HEK293 (cell line): ENCODE measurements at regions not wholly inside any gene's neighbourhood (a gene's known extent, or its start where the extent isn't known, plus 50 kb on each side); places are given as distances from the start of the nearest gene placed in this dataset.
"Not testable (repeated sequence)": the region's sequence is repeated elsewhere in the genome, so short reads cannot be mapped to it uniquely, and the experiment has no call there.

Experiments
- CTCF ChIA-PET: fragments of 350-600 bp; formaldehyde crosslinking; extraction: SDS; loops from one replicate; lab custom pipeline; 2021; ENCODE audit warnings: antibody characterized with exemption; lab: Yijun Ruan, JAX
- POLR2A ChIA-PET: fragments of 300-600 bp; formaldehyde crosslinking; extraction: SDS; loops from one replicate; lab custom pipeline; 2020; ENCODE audit warnings: antibody characterized with exemption, inconsistent platforms; lab: Yijun Ruan, JAX
- H3K27ac ChIP-seq: fragments of 200-500 bp; sonication (Bioruptor generic); 2 replicates; pipeline ENCODE4 v1.5.1; 2014; ENCODE audit warnings: low read depth, low read length, control low read depth, inconsistent platforms; ENCODE audit errors: extremely low read depth
- H3K36me3 ChIP-seq, 2 experiments: fragments of 200-500 bp in 1 of 2; sonication (Bioruptor generic) in 1 of 2; 1 replicate in 1 of 2; 2 replicates in 1 of 2; pipeline ENCODE4 v1.5.1; 2014 to 2017; ENCODE audit warnings: inconsistent platforms in 2 of 2, low read length in 2 of 2; ENCODE audit not compliant: control insufficient read depth in 2 of 2, insufficient read depth in 1 of 2
- H3K4me1 ChIP-seq: fragments of 200-500 bp; sonication (Bioruptor generic); 2 replicates; pipeline ENCODE4 v1.5.1; 2014; ENCODE audit warnings: mild to moderate bottlenecking, low read length, inconsistent platforms; ENCODE audit not compliant: control insufficient read depth, insufficient read depth
- H3K4me3 ChIP-seq: 2 replicates; pipeline ENCODE4 v1.5.1; 2011; ENCODE audit warnings: low read depth, mild to moderate bottlenecking, control low read depth, low read length, moderate library complexity
- H3K9me3 ChIP-seq: fragments of 200-500 bp; sonication (Bioruptor generic); 2 replicates; pipeline ENCODE4 v1.5.1; 2014; ENCODE audit warnings: low read depth, low read length, inconsistent platforms; ENCODE audit not compliant: control insufficient read depth, insufficient read depth
- EGR2 ChIP-seq: fragments of 450-650 bp; formaldehyde crosslinking; IDR thresholded peaks from 2 replicates; pipeline ENCODE4 v1.5.1; 2016; ENCODE audit warnings: low read depth, missing biosample characterization, missing genetic modification characterization
- GLIS1 ChIP-seq: fragments of 450-650 bp; formaldehyde crosslinking; IDR thresholded peaks from 2 replicates; pipeline ENCODE4 v1.5.1; 2016; ENCODE audit warnings: missing biosample characterization, missing genetic modification characterization
- GLIS2 ChIP-seq: fragments of 450-650 bp; formaldehyde crosslinking; IDR thresholded peaks from 2 replicates; pipeline ENCODE4 v1.5.1; 2016; ENCODE audit warnings: missing biosample characterization, missing genetic modification characterization
- KLF8 ChIP-seq: fragments of 450-650 bp; formaldehyde crosslinking; IDR thresholded peaks from 2 replicates; pipeline ENCODE4 v1.5.1; 2016; ENCODE audit warnings: missing biosample characterization, missing genetic modification characterization
- SCRT1 ChIP-seq: fragments of 450-650 bp; formaldehyde crosslinking; IDR thresholded peaks from 2 replicates; pipeline ENCODE4 v1.5.1; 2016; ENCODE audit warnings: missing biosample characterization, missing genetic modification characterization, borderline replicate concordance
- SCRT2 ChIP-seq: fragments of 450-650 bp; formaldehyde crosslinking; IDR thresholded peaks from 2 replicates; pipeline ENCODE4 v1.5.1; 2016; ENCODE audit warnings: missing biosample characterization, missing genetic modification characterization
- ZEB2 ChIP-seq: fragments of 450-650 bp; formaldehyde crosslinking; IDR thresholded peaks from 2 replicates; pipeline ENCODE4 v1.5.1; 2016; ENCODE audit warnings: missing biosample characterization, missing genetic modification characterization
- ZFHX2 ChIP-seq: fragments of 450-650 bp; formaldehyde crosslinking; conservative IDR thresholded peaks from 2 replicates; pipeline ENCODE4 v1.5.1; 2016; ENCODE audit warnings: missing biosample characterization, missing genetic modification characterization
- ZIC2 ChIP-seq: fragments of 450-650 bp; formaldehyde crosslinking; IDR thresholded peaks from 2 replicates; pipeline ENCODE4 v1.5.1; 2016; ENCODE audit warnings: missing biosample characterization, missing genetic modification characterization
- ZNF146 ChIP-seq: fragments of 450-650 bp; formaldehyde crosslinking; IDR thresholded peaks from 2 replicates; pipeline ENCODE4 v1.5.1; 2016; ENCODE audit warnings: missing biosample characterization, missing genetic modification characterization
- ZNF211 ChIP-seq: fragments of 450-650 bp; formaldehyde crosslinking; IDR thresholded peaks from 2 replicates; pipeline ENCODE4 v1.5.1; 2016; ENCODE audit warnings: low read depth, missing biosample characterization, missing genetic modification characterization
- ZNF239 ChIP-seq: fragments of 450-650 bp; formaldehyde crosslinking; IDR thresholded peaks from 2 replicates; pipeline ENCODE4 v1.5.1; 2016; ENCODE audit warnings: missing biosample characterization, missing genetic modification characterization
- ZNF274 ChIP-seq, 2 experiments: fragments of 200-500 bp in 1 of 2; fragments of 450-650 bp in 1 of 2; sonication (Bioruptor generic) in 1 of 2; formaldehyde crosslinking in 1 of 2; IDR thresholded peaks; 2 replicates each; pipeline versions ENCODE4 v1.5.1 to v1.6.1; 2014 to 2016; ENCODE audit warnings: borderline replicate concordance in 1 of 2, inconsistent platforms in 1 of 2, low read length in 1 of 2, missing biosample characterization in 1 of 2, missing genetic modification characterization in 1 of 2
- ZNF311 ChIP-seq: fragments of 450-650 bp; formaldehyde crosslinking; IDR thresholded peaks from 2 replicates; pipeline ENCODE4 v1.5.1; 2017; ENCODE audit warnings: missing biosample characterization, missing genetic modification characterization, borderline replicate concordance
- ZNF391 ChIP-seq: fragments of 450-650 bp; formaldehyde crosslinking; IDR thresholded peaks from 2 replicates; pipeline ENCODE4 v1.5.1; 2016; ENCODE audit warnings: low read depth, missing biosample characterization, missing genetic modification characterization, borderline replicate concordance
- TF ChIP-seq, protein P1 (sequence below): fragments of 450-650 bp; formaldehyde crosslinking; IDR thresholded peaks from 2 replicates; pipeline ENCODE4 v1.5.1; 2017; ENCODE audit warnings: missing biosample characterization, missing genetic modification characterization
- TF ChIP-seq, protein P2 (sequence below): fragments of 450-650 bp; formaldehyde crosslinking; IDR thresholded peaks from 2 replicates; pipeline ENCODE4 v1.5.1; 2017; ENCODE audit warnings: missing biosample characterization, missing genetic modification characterization
- TF ChIP-seq, protein P3 (sequence below): fragments of 450-650 bp; formaldehyde crosslinking; IDR thresholded peaks from 2 replicates; pipeline ENCODE4 v1.5.1; 2016; ENCODE audit warnings: missing biosample characterization, missing genetic modification characterization

DNA sequence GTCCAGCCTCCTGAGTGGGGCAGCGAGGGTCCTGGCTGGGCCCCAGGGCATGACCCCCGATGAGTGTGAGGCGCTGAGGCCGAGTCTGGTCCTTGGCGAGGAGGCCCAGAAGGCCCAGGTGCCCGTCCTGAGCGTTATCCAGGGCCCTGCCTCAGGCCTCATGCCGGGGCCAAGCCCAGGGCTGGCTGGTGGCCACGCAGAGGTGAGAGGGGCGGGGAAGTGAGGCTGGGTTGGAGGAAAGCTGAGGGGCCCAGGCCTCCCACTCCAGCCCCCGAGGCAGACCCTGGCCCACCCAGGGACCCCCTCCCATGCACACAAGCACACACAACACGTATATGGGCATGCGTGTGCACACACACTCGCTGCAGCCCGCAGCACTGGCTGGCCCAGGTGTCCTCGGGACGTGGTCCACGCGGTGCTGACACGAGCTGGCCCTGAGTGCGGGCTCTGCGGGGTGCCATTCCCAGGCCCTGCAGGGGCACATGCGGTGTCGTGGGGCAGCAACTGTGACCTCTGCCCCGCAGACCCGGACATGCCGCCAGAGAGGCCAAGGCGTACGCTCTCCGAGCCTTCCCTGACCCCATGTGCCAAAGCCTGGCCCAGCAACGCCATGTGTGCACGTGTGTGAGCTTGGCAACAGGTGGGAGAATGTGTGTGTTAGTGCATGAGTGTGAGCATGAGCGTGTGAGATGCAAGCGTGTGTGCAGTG, 160.2 kb downstream of the TMEM121 start:
- POLR2A ChIA-PET, H3K9me3 ChIP-seq, H3K4me3 ChIP-seq, H3K27ac ChIP-seq, H3K36me3 ChIP-seq, CTCF ChIA-PET, H3K4me1 ChIP-seq: not testable (repeated sequence)
- peak; percentile 92; the same call in 1 of the 2 replicates for TF ChIP-seq SCRT2 (tag by site-specific recombination)

DNA sequence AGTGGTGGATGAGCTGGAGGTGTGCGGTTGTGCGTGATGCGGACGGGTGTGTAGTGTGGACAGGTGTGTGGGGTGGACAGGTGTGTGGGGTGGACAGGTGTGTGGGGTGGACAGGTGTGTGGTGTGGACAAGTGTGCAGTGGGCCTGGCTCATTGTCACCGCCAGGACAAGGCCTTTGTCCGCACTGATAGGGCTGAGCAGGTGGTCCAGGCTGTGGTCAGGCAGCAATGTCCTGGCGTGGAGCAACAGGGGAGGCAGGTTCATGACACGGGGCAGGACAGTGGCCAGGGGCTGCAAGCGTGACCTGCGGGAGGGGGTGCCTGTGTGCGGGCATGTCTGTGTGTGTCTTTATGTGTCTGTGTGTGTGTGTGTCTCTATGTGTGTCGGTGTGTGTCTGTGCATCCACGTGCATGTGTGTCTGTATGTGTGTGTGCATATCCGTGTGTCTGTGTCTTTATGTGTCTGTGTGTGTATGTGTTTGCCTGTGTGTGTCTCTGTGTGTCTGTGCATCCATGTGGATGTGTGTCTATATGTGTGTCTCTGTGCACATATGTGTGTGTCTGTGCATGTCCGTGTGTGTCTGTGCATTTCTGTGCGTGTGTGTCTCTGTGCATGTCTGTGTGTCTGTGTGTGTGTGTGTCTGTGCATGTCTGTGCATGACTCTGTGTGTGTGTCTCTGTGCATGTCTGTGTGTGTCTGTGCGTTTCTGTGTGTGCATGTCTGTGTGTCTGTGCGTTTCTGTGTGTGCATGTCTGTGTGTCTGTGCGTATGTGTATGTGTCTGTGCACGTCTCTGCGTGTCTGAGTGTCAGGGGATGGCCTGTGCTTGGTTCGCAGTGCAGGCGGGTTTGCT, 161.0 kb downstream of the TMEM121 start:
- CTCF ChIA-PET, H3K9me3 ChIP-seq, H3K27ac ChIP-seq, H3K4me1 ChIP-seq, H3K36me3 ChIP-seq, POLR2A ChIA-PET, H3K4me3 ChIP-seq: not testable (repeated sequence)
- TF ChIP-seq ZEB2 (tag by site-specific recombination): peak; percentile 90
- TF ChIP-seq SCRT1: peak; percentile 90
- peak; percentile 84 for TF ChIP-seq SCRT2 (tag by site-specific recombination)
- TF ChIP-seq, protein P1, sequence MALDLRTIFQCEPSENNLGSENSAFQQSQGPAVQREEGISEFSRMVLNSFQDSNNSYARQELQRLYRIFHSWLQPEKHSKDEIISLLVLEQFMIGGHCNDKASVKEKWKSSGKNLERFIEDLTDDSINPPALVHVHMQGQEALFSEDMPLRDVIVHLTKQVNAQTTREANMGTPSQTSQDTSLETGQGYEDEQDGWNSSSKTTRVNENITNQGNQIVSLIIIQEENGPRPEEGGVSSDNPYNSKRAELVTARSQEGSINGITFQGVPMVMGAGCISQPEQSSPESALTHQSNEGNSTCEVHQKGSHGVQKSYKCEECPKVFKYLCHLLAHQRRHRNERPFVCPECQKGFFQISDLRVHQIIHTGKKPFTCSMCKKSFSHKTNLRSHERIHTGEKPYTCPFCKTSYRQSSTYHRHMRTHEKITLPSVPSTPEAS (tag by site-specific recombination): peak; percentile 89

DNA sequence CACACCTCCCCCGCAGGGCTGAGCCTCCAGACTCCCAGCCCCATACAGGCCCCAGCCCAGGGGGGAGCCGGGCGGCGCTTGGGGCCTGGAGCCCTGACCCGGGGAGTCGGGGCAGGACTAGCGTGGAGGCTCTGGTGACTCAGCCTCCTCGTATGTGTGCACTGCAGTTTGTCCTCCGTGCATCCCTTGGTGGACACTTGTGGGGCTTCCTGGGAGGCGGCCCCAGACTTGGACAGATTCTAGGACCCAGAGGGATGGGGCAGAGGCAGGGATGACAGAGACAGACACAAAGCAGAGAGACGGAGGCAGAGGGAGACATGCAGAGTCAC, 161.6 kb downstream of the TMEM121 start:
- CTCF ChIA-PET, H3K36me3 ChIP-seq, H3K27ac ChIP-seq, H3K4me3 ChIP-seq, H3K9me3 ChIP-seq, H3K4me1 ChIP-seq, POLR2A ChIA-PET: not testable (repeated sequence)
- TF ChIP-seq SCRT2 (tag by site-specific recombination): peak; percentile 67
- peak; percentile 58 for TF ChIP-seq GLIS1 (tag by site-specific recombination)
- peak; percentile 48; the same call in 1 of the 2 replicates for TF ChIP-seq GLIS2 (tag by site-specific recombination)
- TF ChIP-seq ZIC2 (tag by site-specific recombination): peak; percentile 64

DNA sequence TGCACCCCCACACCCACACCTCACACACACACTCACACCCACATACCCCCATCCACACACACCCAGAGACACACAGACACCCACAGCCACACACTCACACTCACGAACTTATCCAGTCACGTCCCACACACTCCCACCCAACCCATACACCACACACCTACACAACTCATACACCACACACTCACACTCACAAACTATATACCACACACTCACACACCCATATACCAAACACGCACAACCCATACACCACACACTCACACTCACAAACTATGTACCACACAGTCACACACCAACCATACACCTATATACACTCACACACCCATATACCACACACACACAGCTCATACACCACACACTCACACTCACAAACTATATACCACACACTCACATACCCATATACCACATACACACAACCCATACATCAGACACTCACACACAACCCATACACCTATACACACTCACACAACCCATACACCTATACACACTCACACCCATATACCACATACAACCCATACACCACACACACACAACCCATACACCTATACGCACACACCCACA, 162.4 kb downstream of the TMEM121 start:
- POLR2A ChIA-PET; H3K4me3 ChIP-seq; H3K9me3 ChIP-seq; H3K27ac ChIP-seq; H3K36me3 ChIP-seq; CTCF ChIA-PET; H3K4me1 ChIP-seq; TF ChIP-seq ZNF274 (IDR thresholded peaks at IDR 0.05; ENCODE audit: low read length): not testable (repeated sequence)
- TF ChIP-seq KLF8 (tag by site-specific recombination) (peak; percentile 38; the same call in 1 of the 2 replicates), ZNF311 (peak; percentile 66; the same call in 1 of the 2 replicates), EGR2 (tag by site-specific recombination) (peak; percentile 73), ZNF146 (peak; percentile 2; the same call in 1 of the 2 replicates), ZNF211 (tag by site-specific recombination) (peak; percentile 100), ZNF239 (0 out of 2 replicates have a peak, but pooled peaks have one; percentile 40), ZNF391 (0 out of 2 replicates have a peak, but pooled peaks have one; percentile 34), ZNF274 (tag by site-specific recombination; IDR thresholded peaks at IDR 0.05; ENCODE audit: borderline replicate concordance) (peak; percentile 63; the same call in 1 of the 2 replicates), ZFHX2 (tag by site-specific recombination) (peak; percentile 85)
- TF ChIP-seq, protein P2, sequence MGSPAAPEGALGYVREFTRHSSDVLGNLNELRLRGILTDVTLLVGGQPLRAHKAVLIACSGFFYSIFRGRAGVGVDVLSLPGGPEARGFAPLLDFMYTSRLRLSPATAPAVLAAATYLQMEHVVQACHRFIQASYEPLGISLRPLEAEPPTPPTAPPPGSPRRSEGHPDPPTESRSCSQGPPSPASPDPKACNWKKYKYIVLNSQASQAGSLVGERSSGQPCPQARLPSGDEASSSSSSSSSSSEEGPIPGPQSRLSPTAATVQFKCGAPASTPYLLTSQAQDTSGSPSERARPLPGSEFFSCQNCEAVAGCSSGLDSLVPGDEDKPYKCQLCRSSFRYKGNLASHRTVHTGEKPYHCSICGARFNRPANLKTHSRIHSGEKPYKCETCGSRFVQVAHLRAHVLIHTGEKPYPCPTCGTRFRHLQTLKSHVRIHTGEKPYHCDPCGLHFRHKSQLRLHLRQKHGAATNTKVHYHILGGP (tag by site-specific recombination): 0 out of 2 replicates have a peak, but pooled peaks have one; percentile 13
- TF ChIP-seq, protein P3, sequence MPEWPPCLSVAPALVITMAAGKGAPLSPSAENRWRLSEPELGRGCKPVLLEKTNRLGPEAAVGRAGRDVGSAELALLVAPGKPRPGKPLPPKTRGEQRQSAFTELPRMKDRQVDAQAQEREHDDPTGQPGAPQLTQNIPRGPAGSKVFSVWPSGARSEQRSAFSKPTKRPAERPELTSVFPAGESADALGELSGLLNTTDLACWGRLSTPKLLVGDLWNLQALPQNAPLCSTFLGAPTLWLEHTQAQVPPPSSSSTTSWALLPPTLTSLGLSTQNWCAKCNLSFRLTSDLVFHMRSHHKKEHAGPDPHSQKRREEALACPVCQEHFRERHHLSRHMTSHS (tag by site-specific recombination): 0 out of 2 replicates have a peak, but pooled peaks have one; percentile 17
